ENCODE measurements at regions not wholly inside any gene's neighbourhood (a gene's known extent, or its start where the extent isn't known, plus 50 kb on each side); places are given as distances from the start of the nearest gene placed in this dataset.

DNA sequence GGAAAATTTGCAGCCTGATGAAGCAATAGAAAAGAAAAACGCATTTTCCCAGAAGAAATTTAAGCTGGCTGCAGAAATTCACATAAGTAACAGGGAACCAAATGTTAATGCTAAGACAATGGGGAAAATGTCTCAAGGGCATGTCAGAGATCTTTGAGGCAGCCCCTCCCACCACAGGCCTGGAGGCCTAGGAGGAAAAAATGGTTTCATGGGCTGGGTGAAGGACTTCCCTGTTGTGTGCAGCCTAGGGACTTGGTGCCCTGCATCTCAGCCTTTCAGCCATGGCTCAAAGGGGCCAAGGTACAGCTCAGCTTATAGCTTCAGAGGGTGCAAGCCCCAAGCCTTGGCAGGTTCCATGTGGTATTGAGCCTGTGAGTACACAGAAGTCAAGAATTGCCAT lies 476.1 kb upstream of the DPP6 start:
- H3K9me3 ChIP-seq (ENCODE audit: insufficient read depth, low read length), result peaks cover 25% of the 10 kb centered on the region; the same call in 1 of the 2 replicates
- H3K4me1 ChIP-seq (ENCODE audit: insufficient read depth, insufficient read length), result no peaks in the 10 kb centered on the region
- TF ChIP-seq YY1 (IDR thresholded peaks at IDR 0.05; ENCODE audit: insufficient read depth, insufficient read length) (no peak), SUZ12 (IDR thresholded peaks at IDR 0.05; ENCODE audit: extremely low read depth, insufficient read depth, insufficient read length) (no peak), ZNF274 (IDR thresholded peaks at IDR 0.05; ENCODE audit: low read depth, low read length) (no peak)

GRCh38 chr7:153581419-153581818 lies 470.8 kb upstream of the DPP6 start:
- TF ChIP-seq SUZ12 (IDR thresholded peaks at IDR 0.05; ENCODE audit: extremely low read depth, insufficient read depth, insufficient read length) (no peak), ZNF274 (IDR thresholded peaks at IDR 0.05; ENCODE audit: low read depth, low read length) (no peak)
- H3K4me3 ChIP-seq (ENCODE audit: insufficient read length, low read depth), result no peak overlapping the region

More for the DNA sequence above, 476.1 kb upstream of the DPP6 start:
- no peak for DNase-seq (ENCODE audit: low read depth, low spot score)
- no peak overlapping the region for H3K9ac ChIP-seq (ENCODE audit: insufficient read length, low read depth)
- H3K4me3 ChIP-seq (ENCODE audit: insufficient read length, low read depth), result no peak overlapping the region
- H3K36me3 ChIP-seq (ENCODE audit: insufficient read depth, insufficient read length, low read length), result no peaks in the 10 kb centered on the region
- H3K27me3 ChIP-seq (ENCODE audit: insufficient read depth, insufficient read length), result no peaks in the 10 kb centered on the region

GRCh38 chr7:153584132-153584531 lies 468.1 kb upstream of the DPP6 start:
- H3K4me3 ChIP-seq (ENCODE audit: insufficient read length, low read depth), result no peak overlapping the region
- no peak overlapping the region for H3K9ac ChIP-seq (ENCODE audit: insufficient read length, low read depth)
- no peak for DNase-seq (ENCODE audit: low read depth, low spot score)
- H3K36me3 ChIP-seq (ENCODE audit: insufficient read depth, insufficient read length, low read length), result no peaks in the 10 kb centered on the region
- TF ChIP-seq ZNF274 (IDR thresholded peaks at IDR 0.05; ENCODE audit: low read depth, low read length) (no peak), YY1 (IDR thresholded peaks at IDR 0.05; ENCODE audit: insufficient read depth, insufficient read length) (no peak), SUZ12 (IDR thresholded peaks at IDR 0.05; ENCODE audit: extremely low read depth, insufficient read depth, insufficient read length) (no peak)
- H3K27me3 ChIP-seq (ENCODE audit: insufficient read depth, insufficient read length), result no peaks in the 10 kb centered on the region
- no peaks in the 10 kb centered on the region for H3K4me1 ChIP-seq (ENCODE audit: insufficient read depth, insufficient read length)
- no peaks in the 10 kb centered on the region for H3K9me3 ChIP-seq (ENCODE audit: insufficient read depth, low read length)

More at GRCh38 chr7:153581419-153581818, 470.8 kb upstream of the DPP6 start:
- DNase-seq (ENCODE audit: low read depth, low spot score), result no peak
- H3K4me1 ChIP-seq (ENCODE audit: insufficient read depth, insufficient read length), result no peaks in the 10 kb centered on the region
- H3K27me3 ChIP-seq (ENCODE audit: insufficient read depth, insufficient read length), result no peaks in the 10 kb centered on the region
- H3K9ac ChIP-seq (ENCODE audit: insufficient read length, low read depth), result no peak overlapping the region
- no peaks in the 10 kb centered on the region for H3K36me3 ChIP-seq (ENCODE audit: insufficient read depth, insufficient read length, low read length)
- H3K9me3 ChIP-seq (ENCODE audit: insufficient read depth, low read length), result peaks cover 12% of the 10 kb centered on the region; the same call in 1 of the 2 replicates

GRCh38 chr7:153588586-153588985 lies 463.6 kb upstream of the DPP6 start:
- Histone ChIP-seq H3K9ac (ENCODE audit: insufficient read length, low read depth) (no peak overlapping the region), H3K4me1 (ENCODE audit: insufficient read depth, insufficient read length) (no peaks in the 10 kb centered on the region), H3K27me3 (ENCODE audit: insufficient read depth, insufficient read length) (no peaks in the 10 kb centered on the region), H3K9me3 (ENCODE audit: insufficient read depth, low read length) (no peaks in the 10 kb centered on the region), H3K4me3 (ENCODE audit: insufficient read length, low read depth) (no peak overlapping the region), H3K36me3 (ENCODE audit: insufficient read depth, insufficient read length, low read length) (no peaks in the 10 kb centered on the region)
- TF ChIP-seq ZNF274 (IDR thresholded peaks at IDR 0.05; ENCODE audit: low read depth, low read length) (no peak), YY1 (IDR thresholded peaks at IDR 0.05; ENCODE audit: insufficient read depth, insufficient read length) (no peak), SUZ12 (IDR thresholded peaks at IDR 0.05; ENCODE audit: extremely low read depth, insufficient read depth, insufficient read length) (no peak)
- no peak for DNase-seq (ENCODE audit: low read depth, low spot score)

GRCh38 chr7:153590136-153590535 lies 462.1 kb upstream of the DPP6 start:
- TF ChIP-seq SUZ12 (IDR thresholded peaks at IDR 0.05; ENCODE audit: extremely low read depth, insufficient read depth, insufficient read length), result no peak
- TF ChIP-seq YY1 (IDR thresholded peaks at IDR 0.05; ENCODE audit: insufficient read depth, insufficient read length), result no peak
- TF ChIP-seq ZNF274 (IDR thresholded peaks at IDR 0.05; ENCODE audit: low read depth, low read length), result no peak
- Histone ChIP-seq H3K9ac (ENCODE audit: insufficient read length, low read depth) (no peak overlapping the region), H3K9me3 (ENCODE audit: insufficient read depth, low read length) (no peaks in the 10 kb centered on the region), H3K36me3 (ENCODE audit: insufficient read depth, insufficient read length, low read length) (no peaks in the 10 kb centered on the region), H3K27me3 (ENCODE audit: insufficient read depth, insufficient read length) (no peaks in the 10 kb centered on the region), H3K4me3 (ENCODE audit: insufficient read length, low read depth) (no peak overlapping the region), H3K4me1 (ENCODE audit: insufficient read depth, insufficient read length) (no peaks in the 10 kb centered on the region)
- DNase-seq (ENCODE audit: low read depth, low spot score), result no peak

DNA sequence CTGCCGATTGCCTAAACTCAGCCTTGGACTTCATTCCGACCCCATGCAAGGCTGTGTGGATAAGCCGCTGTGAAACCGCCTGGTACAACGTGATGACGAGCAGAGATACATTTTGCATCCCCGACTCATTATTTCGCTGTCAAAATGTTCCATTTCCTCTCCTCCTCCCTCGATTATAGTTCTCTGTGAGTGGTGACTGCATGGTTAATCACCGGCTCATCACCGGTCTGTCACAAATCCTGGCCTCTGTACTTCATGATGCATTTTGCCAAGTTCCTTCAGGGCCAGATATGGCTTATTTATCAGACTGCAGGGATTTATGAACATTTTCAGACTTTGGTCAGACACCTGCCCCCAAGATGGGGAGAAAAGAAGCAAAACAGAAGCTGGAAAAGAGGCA lies 461.6 kb upstream of the DPP6 start:
- no peaks in the 10 kb centered on the region for H3K9me3 ChIP-seq (ENCODE audit: insufficient read depth, low read length)
- no peak overlapping the region for H3K4me3 ChIP-seq (ENCODE audit: insufficient read length, low read depth)
- no peak overlapping the region for H3K9ac ChIP-seq (ENCODE audit: insufficient read length, low read depth)
- H3K36me3 ChIP-seq (ENCODE audit: insufficient read depth, insufficient read length, low read length), result no peaks in the 10 kb centered on the region
- H3K4me1 ChIP-seq (ENCODE audit: insufficient read depth, insufficient read length), result no peaks in the 10 kb centered on the region
- TF ChIP-seq SUZ12 (IDR thresholded peaks at IDR 0.05; ENCODE audit: extremely low read depth, insufficient read depth, insufficient read length), result no peak
- no peak for TF ChIP-seq YY1 (IDR thresholded peaks at IDR 0.05; ENCODE audit: insufficient read depth, insufficient read length)
- TF ChIP-seq ZNF274 (IDR thresholded peaks at IDR 0.05; ENCODE audit: low read depth, low read length), result no peak
- DNase-seq (ENCODE audit: low read depth, low spot score), result no peak
- no peaks in the 10 kb centered on the region for H3K27me3 ChIP-seq (ENCODE audit: insufficient read depth, insufficient read length)

DNA sequence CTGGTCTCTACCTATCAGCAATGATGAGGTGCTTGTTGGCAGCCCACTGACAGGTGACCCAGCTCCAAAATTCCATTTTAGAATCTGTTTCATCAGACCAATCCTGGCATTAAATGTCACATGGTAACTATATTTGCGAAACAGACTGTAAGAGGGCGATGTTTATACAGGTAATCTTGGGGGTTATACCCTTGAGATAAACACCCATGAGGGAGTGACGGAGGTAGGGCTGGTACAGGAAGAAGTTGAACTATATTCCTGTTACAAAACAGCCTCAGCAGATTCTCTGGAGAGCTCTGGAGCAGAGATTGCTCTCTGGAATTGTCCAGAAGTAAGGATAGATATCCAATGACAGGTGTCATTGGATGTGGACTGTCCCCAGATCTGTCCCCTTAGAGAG lies 444.8 kb upstream of the DPP6 start:
- Histone ChIP-seq H3K36me3 (ENCODE audit: insufficient read depth, insufficient read length, low read length) (no peaks in the 10 kb centered on the region), H3K4me1 (ENCODE audit: insufficient read depth, insufficient read length) (no peaks in the 10 kb centered on the region), H3K27me3 (ENCODE audit: insufficient read depth, insufficient read length) (no peaks in the 10 kb centered on the region), H3K4me3 (ENCODE audit: insufficient read length, low read depth) (no peak overlapping the region), H3K9me3 (ENCODE audit: insufficient read depth, low read length) (no peaks in the 10 kb centered on the region), H3K9ac (ENCODE audit: insufficient read length, low read depth) (no peak overlapping the region)
- DNase-seq (ENCODE audit: low read depth, low spot score), result no peak
- TF ChIP-seq SUZ12 (IDR thresholded peaks at IDR 0.05; ENCODE audit: extremely low read depth, insufficient read depth, insufficient read length) (no peak), YY1 (IDR thresholded peaks at IDR 0.05; ENCODE audit: insufficient read depth, insufficient read length) (no peak), ZNF274 (IDR thresholded peaks at IDR 0.05; ENCODE audit: low read depth, low read length) (no peak)

Measured in NT2/D1 (cell line).